Left renal cortex interstitium (tissue), 4 donors: ENCODE measurements at regions not wholly inside any gene's neighbourhood (a gene's known extent, or its start where the extent isn't known, plus 50 kb on each side); places are given as distances from the start of the nearest gene placed in this dataset.

ENCODE experiments used
- DNase-seq, 4 donors: peaks; one replicate each; pipeline ENCODE4 v3.0.0-alpha.2; 2013; ENCODE audit warnings: low read depth in 4 of 4, low spot score in 2 of 4, missing footprints in 1 of 4

DNA sequence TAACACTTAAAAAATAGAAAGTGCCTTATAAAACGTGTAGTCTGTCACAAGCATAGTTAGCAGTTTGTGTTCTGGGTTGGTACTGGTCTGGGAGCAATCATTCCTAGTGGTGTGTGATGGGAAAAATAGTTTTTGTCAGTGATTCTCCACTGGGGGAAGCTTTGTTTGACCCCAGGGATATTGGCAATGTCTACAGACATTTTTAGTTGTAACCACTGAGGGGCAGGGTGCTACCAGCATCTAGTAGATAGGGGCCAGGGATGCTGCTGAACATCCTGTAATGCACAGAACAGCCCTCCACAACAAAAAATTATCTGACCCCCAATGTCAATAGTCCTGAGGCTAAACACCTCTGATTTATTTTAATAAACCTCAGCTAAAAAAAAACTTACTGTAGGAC is 51.6 kb upstream of the CREB5 start:
- DNase-seq = no peak

DNA sequence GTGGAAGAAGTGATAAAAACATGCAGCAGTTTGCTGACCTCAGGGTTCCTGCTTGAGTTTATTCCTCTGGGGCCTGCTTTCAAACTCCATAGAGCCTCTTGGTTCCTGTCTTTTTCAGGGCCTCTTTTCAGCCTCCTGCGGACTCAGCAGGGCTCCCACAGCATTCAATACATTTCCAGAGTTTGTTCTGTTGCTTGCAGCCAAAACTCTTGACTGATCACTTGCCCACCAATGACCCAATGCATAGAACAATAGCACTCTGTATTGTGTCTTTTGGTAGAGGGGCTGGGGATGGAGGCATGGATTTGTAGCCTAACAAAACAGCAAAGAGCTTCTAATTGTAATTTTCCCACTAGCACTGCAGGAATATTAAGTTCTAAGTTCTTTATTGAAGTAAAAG is 50.8 kb upstream of the CREB5 start:
- DNase-seq = no peak

DNA sequence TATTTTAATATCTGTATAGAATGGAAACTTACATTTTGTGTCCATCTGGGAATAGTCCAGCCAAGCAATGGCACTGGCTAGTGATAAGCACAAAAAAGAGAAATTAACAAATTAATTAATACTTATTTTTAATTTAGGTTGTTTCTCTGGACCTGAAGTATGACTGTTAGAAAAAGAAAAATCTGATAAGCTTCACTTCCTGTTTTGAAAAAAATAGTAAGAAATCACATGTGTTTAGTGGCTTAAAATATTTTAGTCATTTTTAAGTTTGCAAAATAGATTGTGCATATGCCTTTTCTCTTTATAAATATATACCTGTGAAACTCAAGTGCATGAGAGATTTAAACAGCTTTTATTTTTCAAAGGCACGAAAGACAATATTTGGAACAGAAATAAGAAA is 50.1 kb upstream of the CREB5 start:
- DNase-seq = no peak
